ENCODE measurements at regions not wholly inside any gene's neighbourhood (a gene's known extent, or its start where the extent isn't known, plus 50 kb on each side); places are given as distances from the start of the nearest gene placed in this dataset.

DNA sequence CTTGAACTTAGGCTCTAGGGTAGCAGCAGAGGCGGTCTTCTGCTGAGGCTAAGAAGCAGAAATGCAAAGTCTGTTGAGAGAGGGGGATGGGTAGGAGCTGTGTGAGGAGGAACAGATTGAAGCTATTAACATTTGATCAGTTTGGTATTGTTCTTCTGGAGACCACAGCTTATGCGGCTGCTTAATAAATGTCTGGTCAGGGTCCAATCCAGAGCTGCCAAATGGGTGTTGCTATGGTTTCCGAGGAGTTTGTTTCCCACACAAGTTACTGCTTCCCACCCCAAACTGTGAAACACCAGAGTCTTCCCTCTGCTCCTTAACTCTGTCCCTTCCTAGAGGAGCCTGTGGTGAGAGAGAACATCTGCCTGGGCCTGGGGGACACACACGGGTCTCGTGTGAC is 142.2 kb upstream of the KLF4 start:
- TF ChIP-seq, protein P1, sequence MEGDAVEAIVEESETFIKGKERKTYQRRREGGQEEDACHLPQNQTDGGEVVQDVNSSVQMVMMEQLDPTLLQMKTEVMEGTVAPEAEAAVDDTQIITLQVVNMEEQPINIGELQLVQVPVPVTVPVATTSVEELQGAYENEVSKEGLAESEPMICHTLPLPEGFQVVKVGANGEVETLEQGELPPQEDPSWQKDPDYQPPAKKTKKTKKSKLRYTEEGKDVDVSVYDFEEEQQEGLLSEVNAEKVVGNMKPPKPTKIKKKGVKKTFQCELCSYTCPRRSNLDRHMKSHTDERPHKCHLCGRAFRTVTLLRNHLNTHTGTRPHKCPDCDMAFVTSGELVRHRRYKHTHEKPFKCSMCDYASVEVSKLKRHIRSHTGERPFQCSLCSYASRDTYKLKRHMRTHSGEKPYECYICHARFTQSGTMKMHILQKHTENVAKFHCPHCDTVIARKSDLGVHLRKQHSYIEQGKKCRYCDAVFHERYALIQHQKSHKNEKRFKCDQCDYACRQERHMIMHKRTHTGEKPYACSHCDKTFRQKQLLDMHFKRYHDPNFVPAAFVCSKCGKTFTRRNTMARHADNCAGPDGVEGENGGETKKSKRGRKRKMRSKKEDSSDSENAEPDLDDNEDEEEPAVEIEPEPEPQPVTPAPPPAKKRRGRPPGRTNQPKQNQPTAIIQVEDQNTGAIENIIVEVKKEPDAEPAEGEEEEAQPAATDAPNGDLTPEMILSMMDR (IDR thresholded peaks at IDR 0.05; ENCODE audit: low read depth, low read length, missing input control), result no peak
- TF ChIP-seq JUND (IDR thresholded peaks at IDR 0.05) (no peak), FOXA2 (IDR thresholded peaks at IDR 0.05) (no peak), GABPA (IDR thresholded peaks at IDR 0.05 in 1 of 2, conservative IDR thresholded peaks at IDR 0.05 in 1 of 2) (no peak), RAD21 (IDR thresholded peaks at IDR 0.05) (no peak), REST (IDR thresholded peaks at IDR 0.05) (no peak), RXRA (IDR thresholded peaks at IDR 0.05) (no peak), HNF4A (conservative IDR thresholded peaks at IDR 0.05) (no peak), YY1 (IDR thresholded peaks at IDR 0.05) (no peak)
- TF ChIP-seq, protein P2, sequence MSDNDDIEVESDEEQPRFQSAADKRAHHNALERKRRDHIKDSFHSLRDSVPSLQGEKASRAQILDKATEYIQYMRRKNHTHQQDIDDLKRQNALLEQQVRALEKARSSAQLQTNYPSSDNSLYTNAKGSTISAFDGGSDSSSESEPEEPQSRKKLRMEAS (IDR thresholded peaks at IDR 0.05), result no peak
- TF ChIP-seq, protein P3, sequence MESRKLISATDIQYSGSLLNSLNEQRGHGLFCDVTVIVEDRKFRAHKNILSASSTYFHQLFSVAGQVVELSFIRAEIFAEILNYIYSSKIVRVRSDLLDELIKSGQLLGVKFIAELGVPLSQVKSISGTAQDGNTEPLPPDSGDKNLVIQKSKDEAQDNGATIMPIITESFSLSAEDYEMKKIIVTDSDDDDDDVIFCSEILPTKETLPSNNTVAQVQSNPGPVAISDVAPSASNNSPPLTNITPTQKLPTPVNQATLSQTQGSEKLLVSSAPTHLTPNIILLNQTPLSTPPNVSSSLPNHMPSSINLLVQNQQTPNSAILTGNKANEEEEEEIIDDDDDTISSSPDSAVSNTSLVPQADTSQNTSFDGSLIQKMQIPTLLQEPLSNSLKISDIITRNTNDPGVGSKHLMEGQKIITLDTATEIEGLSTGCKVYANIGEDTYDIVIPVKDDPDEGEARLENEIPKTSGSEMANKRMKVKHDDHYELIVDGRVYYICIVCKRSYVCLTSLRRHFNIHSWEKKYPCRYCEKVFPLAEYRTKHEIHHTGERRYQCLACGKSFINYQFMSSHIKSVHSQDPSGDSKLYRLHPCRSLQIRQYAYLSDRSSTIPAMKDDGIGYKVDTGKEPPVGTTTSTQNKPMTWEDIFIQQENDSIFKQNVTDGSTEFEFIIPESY (IDR thresholded peaks at IDR 0.05), result no peak
